ENCODE measurements at regions not wholly inside any gene's neighbourhood (a gene's known extent, or its start where the extent isn't known, plus 50 kb on each side); places are given as distances from the start of the nearest gene placed in this dataset.
"Not testable (repeated sequence)": the region's sequence is repeated elsewhere in the genome, so short reads cannot be mapped to it uniquely, and the experiment has no call there.

GRCh38 chr18:44569391-44570055, 111.2 kb upstream of the SETBP1 start:
- no peak overlapping the region for H3K4me3 Mint-ChIP-seq (ENCODE audit: low read depth)
- no peak overlapping the region for H3K27ac Mint-ChIP-seq
- no peaks in the 10 kb centered on the region for H3K36me3 Mint-ChIP-seq (ENCODE audit: low read depth)
- no peaks in the 10 kb centered on the region for H3K9me3 Mint-ChIP-seq
- intact Hi-C loops (cut with micrococcal nuclease) = no loop called here
- H3K27me3 Mint-ChIP-seq (ENCODE audit: low read depth) = peaks cover 3% of the 10 kb centered on the region
- H3K4me1 Mint-ChIP-seq (ENCODE audit: low read depth) = no peaks in the 10 kb centered on the region
- DNase-seq (ENCODE audit: low spot score) = no peak

- intact Hi-C loops (cut with micrococcal nuclease) = no loop called here
- H3K27ac Mint-ChIP-seq = no peak overlapping the region
- H3K36me3 Mint-ChIP-seq (ENCODE audit: low read depth) = no peaks in the 10 kb centered on the region
- H3K4me1 Mint-ChIP-seq (ENCODE audit: low read depth) = no peaks in the 10 kb centered on the region
- no peaks in the 10 kb centered on the region for H3K9me3 Mint-ChIP-seq
- H3K27me3 Mint-ChIP-seq (ENCODE audit: low read depth) = peaks cover 1% of the 10 kb centered on the region
- H3K4me3 Mint-ChIP-seq (ENCODE audit: low read depth) = no peak overlapping the region
- DNase-seq (ENCODE audit: low spot score) = no peak
Measured at GRCh38 chr18:44579028-44579702, 101.5 kb upstream of the SETBP1 start.

GRCh38 chr18:44579745-44580144, 100.9 kb upstream of the SETBP1 start:
- no peak for DNase-seq (ENCODE audit: low spot score)
- H3K27me3 Mint-ChIP-seq (ENCODE audit: low read depth) = peaks cover 1% of the 10 kb centered on the region
- no peaks in the 10 kb centered on the region for H3K36me3 Mint-ChIP-seq (ENCODE audit: low read depth)
- intact Hi-C loops (cut with micrococcal nuclease) = no loop called here
- H3K4me3 Mint-ChIP-seq (ENCODE audit: low read depth) = no peak overlapping the region
- H3K4me1 Mint-ChIP-seq (ENCODE audit: low read depth) = no peaks in the 10 kb centered on the region
- H3K9me3 Mint-ChIP-seq = no peaks in the 10 kb centered on the region
- no peak overlapping the region for H3K27ac Mint-ChIP-seq

GRCh38 chr18:44580159-44580558, 100.5 kb upstream of the SETBP1 start:
- Mint-ChIP-seq H3K27ac (no peak overlapping the region), H3K4me1 (ENCODE audit: low read depth) (no peaks in the 10 kb centered on the region), H3K36me3 (ENCODE audit: low read depth) (no peaks in the 10 kb centered on the region), H3K4me3 (ENCODE audit: low read depth) (no peak overlapping the region), H3K27me3 (ENCODE audit: low read depth) (peaks cover 1% of the 10 kb centered on the region), H3K9me3 (no peaks in the 10 kb centered on the region)
- intact Hi-C loops (cut with micrococcal nuclease) = no loop called here
- DNase-seq (ENCODE audit: low spot score) = no peak

GRCh38 chr18:44580782-44581181, 99.9 kb upstream of the SETBP1 start:
- DNase-seq (ENCODE audit: low spot score); H3K4me3 Mint-ChIP-seq (ENCODE audit: low read depth); H3K27ac Mint-ChIP-seq; H3K36me3 Mint-ChIP-seq (ENCODE audit: low read depth); intact Hi-C loops (cut with micrococcal nuclease); H3K4me1 Mint-ChIP-seq (ENCODE audit: low read depth); H3K27me3 Mint-ChIP-seq (ENCODE audit: low read depth); H3K9me3 Mint-ChIP-seq: not testable (repeated sequence)

GRCh38 chr18:44582456-44582855, 98.2 kb upstream of the SETBP1 start:
- Mint-ChIP-seq H3K9me3 (no peaks in the 10 kb centered on the region), H3K27ac (no peak overlapping the region), H3K4me3 (ENCODE audit: low read depth) (no peak overlapping the region), H3K36me3 (ENCODE audit: low read depth) (no peaks in the 10 kb centered on the region), H3K4me1 (ENCODE audit: low read depth) (no peaks in the 10 kb centered on the region), H3K27me3 (ENCODE audit: low read depth) (peaks cover 1% of the 10 kb centered on the region)
- intact Hi-C loops (cut with micrococcal nuclease) = no loop called here
- DNase-seq (ENCODE audit: low spot score) = no peak

GRCh38 chr18:44584900-44585299, 95.8 kb upstream of the SETBP1 start:
- intact Hi-C loops (cut with micrococcal nuclease) = no loop called here
- Mint-ChIP-seq H3K27ac (no peak overlapping the region), H3K9me3 (no peaks in the 10 kb centered on the region), H3K4me1 (ENCODE audit: low read depth) (no peaks in the 10 kb centered on the region), H3K27me3 (ENCODE audit: low read depth) (peaks cover 6% of the 10 kb centered on the region), H3K36me3 (ENCODE audit: low read depth) (no peaks in the 10 kb centered on the region), H3K4me3 (ENCODE audit: low read depth) (no peak overlapping the region)
- no peak for DNase-seq (ENCODE audit: low spot score)

- DNase-seq (ENCODE audit: low spot score) = no peak
- Mint-ChIP-seq H3K4me1 (ENCODE audit: low read depth) (no peaks in the 10 kb centered on the region), H3K27me3 (ENCODE audit: low read depth) (peaks cover 10% of the 10 kb centered on the region), H3K36me3 (ENCODE audit: low read depth) (no peaks in the 10 kb centered on the region), H3K4me3 (ENCODE audit: low read depth) (no peak overlapping the region), H3K27ac (no peak overlapping the region), H3K9me3 (no peaks in the 10 kb centered on the region)
- intact Hi-C loops (cut with micrococcal nuclease) = no loop called here
Measured at GRCh38 chr18:44586782-44587524, 93.7 kb upstream of the SETBP1 start.

GRCh38 chr18:44588508-44588907, 92.2 kb upstream of the SETBP1 start:
- Mint-ChIP-seq H3K27ac (no peak overlapping the region), H3K4me1 (ENCODE audit: low read depth) (no peaks in the 10 kb centered on the region), H3K4me3 (ENCODE audit: low read depth) (no peak overlapping the region), H3K27me3 (ENCODE audit: low read depth) (peaks cover 14% of the 10 kb centered on the region), H3K36me3 (ENCODE audit: low read depth) (no peaks in the 10 kb centered on the region), H3K9me3 (no peaks in the 10 kb centered on the region)
- intact Hi-C loops (cut with micrococcal nuclease) = no loop called here
- no peak for DNase-seq (ENCODE audit: low spot score)

- no peak overlapping the region for H3K27ac Mint-ChIP-seq
- peaks cover 16% of the 10 kb centered on the region for H3K27me3 Mint-ChIP-seq (ENCODE audit: low read depth)
- H3K9me3 Mint-ChIP-seq = no peaks in the 10 kb centered on the region
- no peaks in the 10 kb centered on the region for H3K4me1 Mint-ChIP-seq (ENCODE audit: low read depth)
- no peaks in the 10 kb centered on the region for H3K36me3 Mint-ChIP-seq (ENCODE audit: low read depth)
- DNase-seq (ENCODE audit: low spot score) = no peak
- no peak overlapping the region for H3K4me3 Mint-ChIP-seq (ENCODE audit: low read depth)
- intact Hi-C loops (cut with micrococcal nuclease) = no loop called here
Measured at GRCh38 chr18:44589693-44590355, 90.9 kb upstream of the SETBP1 start.

GRCh38 chr18:44590956-44591670, 89.6 kb upstream of the SETBP1 start:
- intact Hi-C loops (cut with micrococcal nuclease) = no loop called here
- DNase-seq (ENCODE audit: low spot score) = no peak
- Mint-ChIP-seq H3K9me3 (no peaks in the 10 kb centered on the region), H3K4me3 (ENCODE audit: low read depth) (no peak overlapping the region), H3K4me1 (ENCODE audit: low read depth) (no peaks in the 10 kb centered on the region), H3K27me3 (ENCODE audit: low read depth) (peaks cover 18% of the 10 kb centered on the region), H3K27ac (no peak overlapping the region), H3K36me3 (ENCODE audit: low read depth) (no peaks in the 10 kb centered on the region)

- H3K27me3 Mint-ChIP-seq (ENCODE audit: low read depth) = peaks cover 20% of the 10 kb centered on the region
- no peak overlapping the region for H3K4me3 Mint-ChIP-seq (ENCODE audit: low read depth)
- H3K36me3 Mint-ChIP-seq (ENCODE audit: low read depth) = no peaks in the 10 kb centered on the region
- no peak overlapping the region for H3K27ac Mint-ChIP-seq
- H3K4me1 Mint-ChIP-seq (ENCODE audit: low read depth) = peaks cover 7% of the 10 kb centered on the region
- H3K9me3 Mint-ChIP-seq = no peaks in the 10 kb centered on the region
- intact Hi-C loops (cut with micrococcal nuclease) = no loop called here
- no peak for DNase-seq (ENCODE audit: low spot score)
Measured at GRCh38 chr18:44592639-44593038, 88.0 kb upstream of the SETBP1 start.
